ENCODE measurements at regions not wholly inside any gene's neighbourhood (a gene's known extent, or its start where the extent isn't known, plus 50 kb on each side); places are given as distances from the start of the nearest gene placed in this dataset.

DNA sequence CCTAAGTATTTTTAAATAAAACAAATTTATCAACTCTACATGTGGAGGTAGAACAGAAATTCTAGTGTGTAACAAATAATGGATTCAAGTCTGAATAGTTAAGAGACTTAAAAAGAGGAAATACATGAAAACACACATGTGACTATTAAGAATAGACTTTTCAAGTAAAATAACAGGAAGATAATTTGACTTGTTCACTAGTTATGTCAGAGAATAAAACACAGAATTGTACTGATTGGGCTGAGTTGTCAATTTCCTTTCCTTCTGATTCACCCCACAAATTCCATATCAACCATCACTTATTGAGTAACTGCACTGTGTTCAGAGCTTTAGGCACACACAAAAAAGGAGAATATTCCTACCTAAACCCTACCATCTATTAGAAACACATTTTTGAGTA, 557.2 kb downstream of the TUSC7 start:
- no peak for DNase-seq

DNA sequence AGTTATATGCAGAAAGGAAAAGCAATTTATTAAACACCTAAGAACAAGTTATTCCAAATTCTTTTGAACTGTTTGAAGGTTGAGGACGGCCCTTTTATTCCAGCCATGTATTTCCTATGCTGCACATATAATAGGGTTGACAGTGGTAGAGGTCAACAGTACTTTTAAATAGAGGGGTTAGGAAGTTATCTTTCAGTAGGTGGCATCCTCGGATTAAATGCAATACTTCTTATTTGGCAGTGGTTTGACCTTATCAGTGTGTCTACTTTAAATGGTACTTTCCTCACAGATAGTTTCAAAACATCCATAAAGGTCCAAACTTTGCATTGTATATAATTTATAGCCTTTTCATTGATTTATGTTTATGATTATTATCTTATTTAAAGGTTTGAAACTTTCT, 558.7 kb downstream of the TUSC7 start:
- DNase-seq, result no peak

DNA sequence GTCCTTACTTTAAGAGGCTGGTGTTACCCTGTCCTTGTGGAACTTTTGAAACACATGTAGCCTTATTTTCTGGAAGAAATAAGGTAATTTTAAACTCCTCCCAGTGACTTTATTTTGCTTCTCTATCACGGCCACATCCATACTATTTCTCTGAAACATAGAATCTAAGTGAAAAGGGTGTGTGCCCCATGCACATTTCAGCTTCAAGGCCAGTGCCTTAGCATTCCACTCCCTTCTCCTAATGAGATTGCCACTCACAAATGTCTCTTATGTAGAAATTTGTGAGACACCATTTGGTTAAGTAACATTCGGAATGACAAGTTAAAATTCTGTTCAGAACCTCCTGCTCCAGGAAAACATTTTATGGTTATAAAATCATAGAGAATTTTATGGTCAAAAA, 562.7 kb downstream of the TUSC7 start:
- no peak for DNase-seq

DNA sequence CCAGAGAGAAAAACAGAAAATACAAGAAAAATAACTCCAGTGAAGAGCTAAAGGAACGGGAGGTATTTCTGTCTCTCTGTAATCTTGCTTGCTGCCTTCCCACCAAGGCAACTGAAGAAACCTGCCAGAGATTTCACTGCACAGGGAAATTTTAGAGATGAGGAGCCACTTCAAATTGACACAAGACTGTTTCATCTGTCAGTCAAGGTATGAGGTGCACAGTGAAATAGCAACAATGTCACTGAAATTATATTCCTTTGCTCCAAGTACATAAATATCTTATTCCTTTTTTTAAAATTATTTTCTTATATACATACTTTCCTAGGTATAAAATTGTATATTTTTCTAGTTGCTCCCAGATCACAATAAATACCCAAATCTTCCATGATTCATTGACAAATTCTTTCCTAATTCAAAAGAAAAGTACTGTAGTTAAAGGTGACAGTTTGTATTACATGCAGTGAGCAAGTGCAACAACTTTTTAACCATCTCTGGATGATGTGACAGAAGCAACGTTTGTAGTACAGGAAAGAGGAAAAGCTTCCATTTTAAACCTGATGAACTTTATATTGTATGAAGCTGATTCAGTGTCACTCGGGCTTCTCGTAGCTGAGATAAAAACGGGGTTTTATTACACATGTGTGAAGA, 563.4 kb downstream of the TUSC7 start:
- no peak for DNase-seq

DNA sequence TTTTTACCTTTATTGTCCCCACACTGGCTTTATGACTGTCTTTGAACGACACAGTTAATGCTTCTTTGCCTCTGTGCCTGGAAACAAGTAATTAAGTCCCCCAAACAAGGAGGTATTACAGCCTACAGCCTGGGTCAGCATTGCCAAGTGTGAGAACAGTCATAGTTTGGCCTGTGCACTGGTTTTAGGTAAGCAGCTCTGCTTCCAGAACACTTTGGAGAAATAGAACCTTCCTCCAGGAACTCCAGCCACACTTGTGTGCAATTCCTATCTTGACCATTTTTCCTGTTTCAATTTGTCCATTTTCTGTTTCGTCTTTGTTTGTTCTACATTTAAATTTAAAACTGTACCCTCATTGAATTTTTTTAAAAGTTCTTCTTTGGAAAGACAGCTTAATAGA, 568.2 kb downstream of the TUSC7 start:
- DNase-seq, result no peak

DNA sequence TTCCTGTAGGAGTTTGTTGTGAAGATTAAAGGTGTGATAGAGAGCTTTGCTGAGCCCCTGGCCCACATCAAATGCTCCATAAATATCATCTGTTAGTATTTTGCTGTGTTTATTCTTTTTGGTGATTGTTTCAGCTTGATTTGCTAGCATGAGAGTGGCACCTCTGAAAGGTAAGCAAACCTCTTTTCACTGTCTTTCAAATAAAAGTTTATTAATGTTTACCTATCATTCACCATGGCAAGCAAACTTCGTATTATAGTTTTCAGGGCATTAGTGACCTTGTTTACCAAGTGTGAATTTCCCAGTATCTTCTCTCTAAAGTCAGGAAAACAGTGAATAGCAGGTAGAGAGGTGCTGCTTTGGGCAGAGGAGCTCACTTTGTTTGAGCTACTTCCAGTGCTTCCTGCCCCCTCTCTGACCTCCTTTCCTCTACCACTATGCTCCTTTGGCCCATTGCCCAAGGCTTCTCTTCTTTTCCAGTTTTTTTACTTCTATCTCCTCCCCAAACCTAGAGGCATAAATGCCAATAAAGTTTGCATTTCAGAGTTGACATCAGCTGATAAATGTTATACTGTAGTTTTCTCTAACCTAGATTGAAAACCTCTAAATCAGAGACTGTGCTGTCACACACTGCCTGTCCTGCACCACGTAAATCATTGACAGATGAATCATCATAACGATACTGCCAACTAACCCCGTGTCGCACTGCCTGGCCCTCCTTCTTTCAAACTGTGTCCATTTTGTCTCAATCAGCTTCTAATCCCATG, 569.0 kb downstream of the TUSC7 start:
- no peak for DNase-seq

DNA sequence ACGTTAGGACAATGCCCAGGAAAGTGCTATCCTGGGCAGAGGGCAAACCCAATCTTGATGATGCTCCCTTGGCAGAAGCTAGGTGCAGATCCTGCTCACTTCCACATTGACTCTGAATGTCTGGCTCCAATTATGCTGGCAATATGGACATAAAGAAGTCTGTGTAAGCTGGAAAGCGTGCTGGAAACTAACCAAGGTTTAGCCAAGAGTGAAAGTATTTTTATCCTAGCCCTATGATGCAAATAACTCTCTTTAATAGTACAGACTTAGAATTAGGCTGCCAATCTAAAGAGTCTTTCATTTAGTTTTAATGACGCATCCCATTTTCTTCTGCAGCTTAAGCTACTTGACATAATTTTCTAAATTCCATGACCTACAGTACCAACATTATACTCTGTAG, 571.8 kb downstream of the TUSC7 start:
- DNase-seq, result no peak

DNA sequence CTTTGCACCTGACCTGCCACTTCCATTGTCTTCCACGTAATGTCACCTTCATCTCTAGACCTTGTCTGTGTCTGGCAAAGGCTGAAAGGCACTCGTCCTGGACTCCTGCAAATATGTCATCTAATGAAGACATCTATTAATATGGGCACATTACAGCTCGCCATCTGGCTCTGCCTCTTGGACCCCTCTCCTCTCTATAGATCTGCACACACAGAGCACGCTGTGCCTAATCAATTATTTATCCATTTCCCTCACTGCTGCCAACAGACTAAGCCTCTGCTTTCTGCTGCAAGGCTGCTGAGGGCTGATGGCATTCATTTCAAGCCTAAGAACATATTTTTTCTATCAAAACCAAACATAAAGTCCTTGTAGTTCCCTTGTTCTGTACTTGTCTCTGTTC, 573.0 kb downstream of the TUSC7 start:
- DNase-seq, result no peak

DNA sequence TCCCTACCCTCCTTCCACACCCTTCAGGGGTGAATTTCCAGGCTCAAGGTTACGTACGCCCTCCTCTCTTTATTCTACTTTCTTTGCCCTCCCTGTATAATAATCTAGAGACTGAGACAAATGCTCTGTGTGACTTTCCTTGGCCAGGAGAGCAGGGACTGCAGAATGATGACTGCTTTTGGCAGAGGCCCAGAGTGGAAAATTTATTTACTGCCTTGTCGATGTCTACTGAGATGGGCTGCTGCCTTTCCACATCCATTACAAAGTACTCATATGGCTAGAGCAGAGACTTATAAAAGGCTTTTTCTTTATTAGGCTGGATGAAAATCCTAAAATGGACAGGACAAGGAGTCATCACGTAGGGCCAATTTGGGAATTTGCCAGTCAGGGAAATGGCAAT, 576.2 kb downstream of the TUSC7 start:
- no peak for DNase-seq

DNA sequence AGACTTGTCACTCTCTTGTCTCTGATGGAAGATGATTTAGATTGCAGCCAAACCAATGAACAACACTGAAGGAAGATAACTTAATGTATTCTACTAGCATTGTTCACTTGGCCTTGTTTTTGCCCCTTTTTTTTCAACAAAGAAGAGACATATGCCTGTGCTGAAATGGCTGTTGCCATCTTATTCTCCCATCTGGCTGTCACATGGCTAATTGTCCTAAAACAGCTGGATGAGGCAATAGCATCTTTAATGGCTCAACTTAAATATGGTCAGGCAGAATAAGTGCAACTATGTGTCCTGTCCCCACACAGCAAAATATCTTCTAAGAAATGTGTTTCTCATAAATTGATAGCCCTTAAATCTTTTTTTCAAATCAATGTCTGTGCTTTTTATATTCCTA, 576.9 kb downstream of the TUSC7 start:
- DNase-seq, result no peak

DNA sequence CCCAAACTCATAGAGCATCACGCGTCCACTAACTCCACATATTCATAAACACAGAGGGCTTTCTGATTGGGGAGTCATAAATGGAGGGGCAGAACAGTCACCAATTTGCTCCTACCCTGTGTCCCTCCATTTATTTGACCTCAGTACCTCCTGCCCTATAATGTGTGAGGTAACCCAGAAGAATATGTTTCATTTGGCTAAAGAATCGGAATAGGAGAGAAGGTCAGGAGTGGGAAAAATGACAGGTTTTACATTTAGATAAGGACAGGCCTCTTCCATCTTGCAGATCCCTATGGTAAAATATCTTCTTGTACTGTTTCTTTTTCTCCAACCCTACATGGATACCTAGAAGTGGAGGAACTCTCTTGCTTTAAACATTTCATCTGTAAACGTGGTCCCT, 578.0 kb downstream of the TUSC7 start:
- no peak for DNase-seq

DNA sequence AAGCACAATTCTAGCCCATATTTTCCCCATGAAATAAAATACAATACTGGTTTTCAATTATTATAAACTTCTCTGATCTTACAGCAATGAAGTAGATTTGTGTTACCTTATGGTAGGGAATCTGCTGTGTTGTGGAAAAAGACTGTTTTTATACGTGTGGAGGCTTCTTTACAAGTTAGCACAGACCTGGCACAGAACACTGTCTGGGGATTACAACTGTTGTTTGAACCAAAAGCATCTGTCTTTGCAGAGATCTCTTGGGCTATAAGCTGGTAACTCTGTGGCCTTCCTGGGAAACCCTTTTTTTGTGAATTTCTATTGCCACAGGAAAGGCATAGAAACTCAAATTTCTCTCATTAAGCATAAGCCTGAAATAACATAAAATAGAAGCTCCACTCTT, 581.9 kb downstream of the TUSC7 start:
- no peak for DNase-seq

DNA sequence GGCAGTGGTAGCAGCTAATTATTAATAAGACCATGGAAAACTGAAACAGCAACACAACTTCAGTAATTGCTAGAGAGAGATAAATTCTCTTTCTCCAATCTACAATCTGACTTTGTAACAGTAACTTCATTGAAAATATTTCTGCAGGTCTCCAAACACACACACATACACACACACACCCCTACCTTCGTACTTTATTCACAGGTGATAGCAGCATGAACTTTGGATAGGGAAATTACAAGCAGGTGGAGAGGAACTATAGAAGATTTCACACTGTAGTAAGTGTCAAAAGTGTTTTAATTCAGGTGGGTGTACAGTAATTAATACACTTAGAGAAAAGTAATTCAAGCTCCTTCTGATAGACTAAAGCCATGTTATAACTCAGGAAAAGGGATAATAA, 587.5 kb downstream of the TUSC7 start:
- no peak for DNase-seq

DNA sequence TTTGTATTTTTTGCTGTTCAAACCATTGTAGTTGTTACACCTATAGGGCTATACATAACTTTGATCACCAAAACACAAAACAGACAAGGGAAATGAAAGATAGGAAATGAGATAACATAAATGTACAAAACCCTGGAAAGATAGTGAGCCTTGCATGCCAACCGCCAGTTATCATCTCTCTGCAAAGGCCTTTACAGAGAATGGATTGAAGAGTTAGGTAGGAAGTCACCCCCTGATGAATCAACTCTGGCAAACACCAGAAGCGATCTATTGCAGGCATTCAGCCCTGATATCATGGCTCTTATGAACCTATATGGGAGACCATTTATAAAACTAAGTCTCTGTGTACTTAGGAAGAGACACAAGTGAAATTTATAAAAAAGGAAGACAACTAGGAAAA, 588.0 kb downstream of the TUSC7 start:
- no peak for DNase-seq

DNA sequence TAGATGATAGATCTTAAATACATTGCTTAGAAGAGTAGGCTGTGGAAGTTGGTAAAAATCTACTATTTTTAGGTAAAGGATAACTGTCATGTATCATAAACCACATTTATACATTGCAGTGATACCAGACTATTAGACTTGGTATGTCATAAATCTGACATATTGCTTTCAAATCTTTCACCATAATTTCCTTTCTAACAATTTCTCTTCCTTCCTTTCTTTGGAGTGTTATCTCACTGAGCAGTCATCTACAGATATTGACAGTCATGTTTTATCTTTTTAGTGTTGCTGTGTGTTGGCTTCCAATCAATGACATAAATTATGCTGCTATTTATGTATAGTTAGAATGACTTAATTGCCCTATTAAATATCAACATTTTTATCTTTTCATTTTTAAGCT, 588.7 kb downstream of the TUSC7 start:
- DNase-seq, result no peak

DNA sequence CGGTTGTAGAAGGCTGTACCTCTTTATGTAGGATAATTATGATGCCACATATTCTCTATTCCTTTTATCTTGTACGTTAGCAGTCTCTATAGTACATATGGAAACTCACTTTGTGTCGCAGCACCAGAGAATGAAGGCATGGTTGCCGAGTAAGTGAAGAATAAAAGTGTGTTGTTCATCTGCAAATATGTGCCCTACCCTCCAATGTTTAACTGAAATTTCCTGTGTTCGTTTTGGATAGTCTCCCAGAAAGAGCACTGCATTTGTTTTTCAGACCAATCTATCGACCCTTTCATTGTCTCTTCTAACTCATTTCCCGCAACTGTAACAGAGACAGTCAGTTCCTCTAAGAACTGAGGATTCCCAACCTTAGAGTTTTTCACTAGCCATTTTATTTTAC, 592.8 kb downstream of the TUSC7 start:
- DNase-seq, result no peak

DNA sequence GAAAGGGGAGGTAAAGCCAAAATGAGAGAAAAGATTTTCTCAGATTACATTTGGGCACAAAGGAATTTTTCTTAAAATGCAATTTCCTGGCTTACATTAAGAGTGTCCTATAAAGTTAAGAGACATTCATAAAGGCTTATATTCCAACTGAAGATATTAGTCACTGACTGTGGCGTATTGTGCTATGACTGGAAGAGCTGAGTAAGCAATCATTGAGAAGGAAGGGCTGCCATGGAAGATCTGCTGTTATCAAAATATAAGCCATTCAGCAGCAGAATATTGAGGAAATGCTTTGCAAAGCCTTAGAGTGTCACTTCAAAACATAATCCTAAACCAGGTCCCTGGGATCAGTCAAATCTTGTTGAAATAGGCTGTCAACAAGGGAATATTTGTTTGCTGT, 593.9 kb downstream of the TUSC7 start:
- no peak for DNase-seq

DNA sequence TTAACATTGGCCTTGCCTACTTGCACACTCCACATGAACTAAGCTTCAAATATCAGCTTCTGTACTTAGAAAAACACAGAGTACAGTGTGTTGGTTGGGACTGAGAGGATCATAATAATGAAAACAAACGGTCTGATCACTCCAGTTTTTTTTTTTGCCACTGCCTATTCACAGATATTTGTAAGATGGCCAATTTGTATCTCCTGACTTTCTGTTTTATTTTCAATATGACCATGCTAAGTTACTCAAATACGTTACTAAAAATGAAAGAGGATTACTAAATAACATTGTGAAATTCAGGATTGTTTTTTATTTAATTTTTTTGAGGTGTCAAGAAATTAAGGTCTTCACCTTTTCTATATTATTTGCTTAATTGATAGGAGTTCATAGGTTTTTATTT, 595.1 kb downstream of the TUSC7 start:
- DNase-seq, result no peak

DNA sequence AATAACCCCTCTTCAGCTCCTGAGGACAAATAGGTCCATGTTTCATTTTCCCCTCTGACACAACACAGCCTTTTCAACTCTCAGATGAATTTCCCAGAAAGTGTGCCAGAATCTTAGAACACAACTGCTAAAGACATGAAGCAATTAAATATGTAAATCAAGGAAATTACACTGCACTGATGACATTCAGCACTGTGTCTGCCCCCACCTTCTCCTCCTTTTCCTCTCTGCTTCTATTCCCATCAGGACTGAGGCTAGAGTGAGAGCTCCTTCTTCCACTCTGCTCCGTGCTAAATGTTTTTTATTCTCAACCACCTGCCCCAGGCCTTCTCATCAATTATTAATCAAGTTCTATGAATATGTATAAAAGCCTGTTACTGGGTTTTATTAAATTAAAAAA, 596.1 kb downstream of the TUSC7 start:
- DNase-seq, result no peak

DNA sequence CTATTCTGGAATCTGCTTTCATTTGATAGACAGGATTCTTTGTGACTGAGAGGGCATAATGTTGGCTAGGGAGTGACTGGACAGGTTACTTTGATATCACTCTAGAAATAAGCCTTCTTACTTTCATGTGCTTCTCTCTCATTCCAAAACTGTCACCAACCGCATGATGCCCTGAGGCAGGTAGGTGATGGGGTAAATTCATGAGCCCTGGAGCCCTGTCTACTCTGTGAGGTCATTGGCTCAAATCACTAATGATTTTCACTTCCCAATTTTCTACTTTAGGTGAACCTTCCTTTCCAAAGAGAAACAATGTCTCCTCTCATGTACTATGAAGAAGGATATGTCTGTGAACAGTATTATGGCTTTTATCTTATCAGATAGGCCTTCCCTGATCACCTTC, 596.7 kb downstream of the TUSC7 start:
- DNase-seq, result no peak

DNA sequence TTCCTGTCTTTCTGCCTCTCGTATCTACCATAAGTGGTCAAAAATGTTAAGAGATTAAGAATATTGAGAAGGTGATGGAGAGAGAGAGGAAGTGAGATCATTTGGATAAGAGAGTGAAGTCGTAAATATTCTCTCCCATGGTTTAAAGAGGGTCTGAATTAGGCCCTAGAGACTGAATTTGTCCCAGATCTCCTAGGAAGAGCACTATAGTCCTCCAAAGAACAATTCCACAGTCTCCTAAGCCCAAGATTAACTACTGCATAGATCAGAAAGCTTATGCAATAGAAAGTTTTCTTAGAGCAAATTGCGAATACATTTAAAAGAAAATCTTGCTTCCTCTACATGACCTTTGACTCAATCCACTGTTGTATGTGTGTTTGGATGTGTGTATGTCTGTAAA, 598.8 kb downstream of the TUSC7 start:
- DNase-seq, result no peak

DNA sequence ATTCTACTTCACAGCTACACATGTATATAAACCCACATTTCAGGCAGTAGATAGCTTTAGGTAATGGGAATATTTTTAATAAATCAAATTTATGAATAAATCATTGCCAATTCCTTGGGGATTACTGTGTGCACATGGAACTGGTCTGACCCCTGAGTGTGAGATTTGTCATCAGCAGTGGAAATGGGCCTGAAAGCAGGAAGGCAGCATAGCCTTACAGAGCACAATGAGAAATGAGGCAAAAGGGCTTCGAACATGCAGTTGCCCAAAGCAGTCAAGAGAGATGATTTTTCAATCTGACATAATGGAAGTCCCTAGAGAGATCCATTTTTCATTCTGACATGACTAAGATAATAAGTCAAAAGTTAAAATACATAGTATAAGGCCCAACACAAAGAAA, 599.2 kb downstream of the TUSC7 start:
- no peak for DNase-seq

DNA sequence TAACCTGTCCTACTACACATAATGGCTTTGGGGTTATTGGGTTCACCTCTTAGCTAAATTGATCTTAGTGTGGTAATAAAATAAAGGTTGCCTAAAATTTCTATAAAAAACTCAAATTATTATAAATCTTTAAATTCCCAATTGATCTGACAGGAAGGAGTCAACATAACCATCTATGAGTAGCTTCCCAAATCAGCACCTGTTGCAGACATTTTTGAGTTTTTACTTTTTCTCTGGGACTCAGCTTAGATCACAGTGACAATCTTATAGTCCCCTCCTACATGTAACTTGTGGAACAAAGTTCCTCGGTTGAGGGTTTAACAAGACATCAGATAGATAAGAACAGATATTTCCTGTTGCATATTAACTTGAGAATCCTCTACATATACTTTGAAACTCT, 601.0 kb downstream of the TUSC7 start:
- DNase-seq, result no peak

DNA sequence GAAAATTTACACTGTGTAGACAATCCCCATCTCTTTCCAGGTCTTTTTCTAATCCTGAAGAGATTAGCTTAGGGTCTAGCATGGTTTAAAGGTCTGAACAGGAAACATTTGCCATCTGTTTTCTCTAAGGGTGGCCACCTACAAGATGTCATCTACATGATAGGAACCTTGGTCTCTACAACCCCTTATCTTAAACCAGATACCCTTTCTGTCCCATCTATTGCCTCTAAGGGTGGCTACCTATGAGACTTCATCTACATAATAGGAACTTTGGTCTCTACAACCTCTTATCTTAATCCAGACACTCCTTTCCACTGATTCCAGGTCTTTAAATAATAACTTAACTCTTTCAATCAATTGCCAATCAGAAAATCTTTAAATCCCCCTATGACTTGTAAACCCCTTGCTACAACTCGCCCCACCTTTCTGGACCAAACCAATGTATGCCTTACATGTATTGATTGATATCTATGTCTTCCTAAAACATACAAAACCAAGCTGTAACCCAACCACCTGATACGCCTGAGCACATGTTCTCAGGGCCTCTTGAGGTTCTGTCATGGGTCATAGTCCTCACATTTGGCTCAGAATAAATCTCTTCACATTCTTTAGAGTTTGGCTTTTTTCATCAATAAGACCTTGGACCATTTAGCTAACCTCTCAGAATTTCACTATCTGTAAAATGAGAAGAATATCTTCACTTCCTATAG, 605.0 kb downstream of the TUSC7 start:
- DNase-seq, result no peak
